ENCODE measurements at regions not wholly inside any gene's neighbourhood (a gene's known extent, or its start where the extent isn't known, plus 50 kb on each side); places are given as distances from the start of the nearest gene placed in this dataset.

DNA sequence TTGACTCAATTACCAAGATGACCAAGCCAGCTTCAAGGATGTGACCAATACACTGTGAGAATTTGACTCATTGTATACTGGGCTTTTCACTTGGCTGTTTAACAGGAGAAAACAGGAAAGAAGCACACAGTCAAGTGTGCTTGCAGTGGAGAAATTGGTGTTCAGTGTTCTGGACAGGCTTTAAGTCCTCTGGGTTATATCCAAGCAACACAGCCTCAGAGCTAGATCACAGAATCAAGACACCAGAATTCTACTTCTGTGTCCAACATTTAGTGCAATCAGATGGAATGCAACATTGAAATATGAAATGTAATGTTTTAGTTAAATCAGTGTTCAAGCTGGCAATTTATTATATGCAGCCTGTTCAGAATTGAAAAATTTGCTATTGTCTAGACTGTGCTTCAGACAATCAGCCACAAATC lies 694.4 kb downstream of the LTN1 start:
- H3K4me2 ChIP-seq (ENCODE audit: insufficient read depth, low read length): no peak overlapping the region
- no peak overlapping the region for H3K9ac ChIP-seq (ENCODE audit: low read depth, low read length)
- H3K36me3 ChIP-seq (ENCODE audit: insufficient read depth, low read length): no peaks in the 10 kb centered on the region
- ATAC-seq (ENCODE audit: insufficient read depth, low read depth): no peak
- no peaks in the 10 kb centered on the region for H3K79me2 ChIP-seq (ENCODE audit: insufficient read depth, low read length)
- TF ChIP-seq, protein P1, sequence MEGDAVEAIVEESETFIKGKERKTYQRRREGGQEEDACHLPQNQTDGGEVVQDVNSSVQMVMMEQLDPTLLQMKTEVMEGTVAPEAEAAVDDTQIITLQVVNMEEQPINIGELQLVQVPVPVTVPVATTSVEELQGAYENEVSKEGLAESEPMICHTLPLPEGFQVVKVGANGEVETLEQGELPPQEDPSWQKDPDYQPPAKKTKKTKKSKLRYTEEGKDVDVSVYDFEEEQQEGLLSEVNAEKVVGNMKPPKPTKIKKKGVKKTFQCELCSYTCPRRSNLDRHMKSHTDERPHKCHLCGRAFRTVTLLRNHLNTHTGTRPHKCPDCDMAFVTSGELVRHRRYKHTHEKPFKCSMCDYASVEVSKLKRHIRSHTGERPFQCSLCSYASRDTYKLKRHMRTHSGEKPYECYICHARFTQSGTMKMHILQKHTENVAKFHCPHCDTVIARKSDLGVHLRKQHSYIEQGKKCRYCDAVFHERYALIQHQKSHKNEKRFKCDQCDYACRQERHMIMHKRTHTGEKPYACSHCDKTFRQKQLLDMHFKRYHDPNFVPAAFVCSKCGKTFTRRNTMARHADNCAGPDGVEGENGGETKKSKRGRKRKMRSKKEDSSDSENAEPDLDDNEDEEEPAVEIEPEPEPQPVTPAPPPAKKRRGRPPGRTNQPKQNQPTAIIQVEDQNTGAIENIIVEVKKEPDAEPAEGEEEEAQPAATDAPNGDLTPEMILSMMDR (IDR thresholded peaks at IDR 0.05; ENCODE audit: borderline replicate concordance, extremely low read depth, low read length, poor library complexity, severe bottlenecking): no peak
- no peak for TF ChIP-seq EZH2 (IDR thresholded peaks at IDR 0.05; ENCODE audit: borderline replicate concordance, low read depth, low read length, severe bottlenecking)
- H3K27me3 ChIP-seq (ENCODE audit: insufficient read depth, low read length, poor library complexity): no peaks in the 10 kb centered on the region
- no peak overlapping the region for H2AFZ ChIP-seq (ENCODE audit: low read depth, low read length)
- DNase-seq: no peak
- H3K9me3 ChIP-seq (ENCODE audit: insufficient read depth, low read length, severe bottlenecking): no peaks in the 10 kb centered on the region
- no peak overlapping the region for H3K4me3 ChIP-seq (ENCODE audit: low read depth in 1 of 2, low read length in 2 of 2)
- H3K4me1 ChIP-seq (ENCODE audit: insufficient read depth, low read length): no peaks in the 10 kb centered on the region
- H3K27ac ChIP-seq (ENCODE audit: low read length): no peak overlapping the region
- H4K20me1 ChIP-seq (ENCODE audit: insufficient read depth, low read length): no peaks in the 10 kb centered on the region

DNA sequence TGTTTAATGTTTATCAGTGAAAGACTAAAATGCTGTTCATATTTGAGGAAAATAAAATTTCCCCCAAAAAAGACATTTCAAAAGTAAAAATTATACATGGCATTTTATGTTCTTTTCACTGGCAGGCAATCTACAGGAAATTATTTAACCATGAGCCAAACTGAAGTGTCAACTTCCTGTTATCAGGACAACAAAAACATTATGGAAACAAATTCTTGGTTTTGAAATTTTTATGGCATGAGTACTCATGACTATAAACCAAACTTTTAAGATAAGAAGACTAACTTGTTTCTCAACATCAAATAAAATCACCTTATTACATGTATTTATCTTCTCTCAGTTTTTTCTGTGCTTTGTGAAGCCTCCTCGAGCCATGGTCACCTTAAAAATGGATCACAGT lies 698.6 kb downstream of the LTN1 start:
- Histone ChIP-seq H3K4me2 (ENCODE audit: insufficient read depth, low read length) (no peak overlapping the region), H3K27ac (ENCODE audit: low read length) (no peak overlapping the region), H3K79me2 (ENCODE audit: insufficient read depth, low read length) (no peaks in the 10 kb centered on the region), H3K36me3 (ENCODE audit: insufficient read depth, low read length) (no peaks in the 10 kb centered on the region), H4K20me1 (ENCODE audit: insufficient read depth, low read length) (no peaks in the 10 kb centered on the region), H3K4me3 (ENCODE audit: low read depth in 1 of 2, low read length in 2 of 2) (no peak overlapping the region), H3K4me1 (ENCODE audit: insufficient read depth, low read length) (no peaks in the 10 kb centered on the region), H3K9me3 (ENCODE audit: insufficient read depth, low read length, severe bottlenecking) (peaks cover 2% of the 10 kb centered on the region), H2AFZ (ENCODE audit: low read depth, low read length) (no peak overlapping the region), H3K9ac (ENCODE audit: low read depth, low read length) (no peak overlapping the region), H3K27me3 (ENCODE audit: insufficient read depth, low read length, poor library complexity) (no peaks in the 10 kb centered on the region)
- TF ChIP-seq, protein P1 (IDR thresholded peaks at IDR 0.05; ENCODE audit: borderline replicate concordance, extremely low read depth, low read length, poor library complexity, severe bottlenecking): no peak
- no peak for TF ChIP-seq EZH2 (IDR thresholded peaks at IDR 0.05; ENCODE audit: borderline replicate concordance, low read depth, low read length, severe bottlenecking)
- DNase-seq: no peak
- no peak for ATAC-seq (ENCODE audit: insufficient read depth, low read depth)

DNA sequence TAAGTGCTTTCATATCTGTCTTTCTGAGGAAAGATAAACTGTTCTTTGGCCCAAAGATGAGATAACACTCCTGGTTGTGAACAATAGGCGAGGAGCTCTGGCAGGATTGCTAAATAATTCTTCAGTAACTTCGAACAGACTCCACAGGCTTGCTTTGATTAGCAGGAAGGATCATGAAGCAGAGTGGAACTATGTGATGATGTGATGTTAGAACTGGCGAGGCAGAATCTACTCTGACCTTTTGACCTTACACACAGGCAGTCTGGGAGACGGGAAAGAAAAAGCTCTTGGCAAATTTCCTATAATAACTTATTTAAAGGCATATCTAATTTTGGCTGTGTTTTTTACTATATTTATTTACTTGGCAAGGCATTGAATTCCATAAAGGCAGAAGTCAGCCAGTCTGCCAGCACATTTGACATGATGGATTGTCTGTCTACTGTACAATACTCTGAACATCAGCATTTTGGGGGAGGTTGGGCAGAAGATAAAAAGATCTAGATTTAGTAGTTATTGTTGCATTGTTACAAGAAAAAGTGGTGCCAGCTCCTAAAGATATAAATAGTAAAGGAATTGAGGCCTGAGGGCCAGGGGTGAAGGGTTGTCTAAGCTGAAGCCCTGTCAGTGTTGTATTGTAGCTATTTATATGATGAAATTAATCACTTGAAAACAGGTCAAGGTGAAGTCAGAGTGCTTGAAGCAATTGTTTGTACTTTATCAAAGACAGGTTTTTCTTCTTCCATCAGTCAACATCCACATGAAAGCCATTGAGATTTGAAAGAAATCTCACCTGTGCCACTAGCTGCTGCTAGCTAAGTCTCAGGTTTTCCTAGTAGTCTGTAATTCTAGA lies 708.8 kb downstream of the LTN1 start:
- Histone ChIP-seq H3K79me2 (ENCODE audit: insufficient read depth, low read length) (no peaks in the 10 kb centered on the region), H3K4me2 (ENCODE audit: insufficient read depth, low read length) (no peak overlapping the region), H3K9ac (ENCODE audit: low read depth, low read length) (no peak overlapping the region), H3K4me1 (ENCODE audit: insufficient read depth, low read length) (no peaks in the 10 kb centered on the region), H2AFZ (ENCODE audit: low read depth, low read length) (no peak overlapping the region), H3K9me3 (ENCODE audit: insufficient read depth, low read length, severe bottlenecking) (no peaks in the 10 kb centered on the region), H3K4me3 (ENCODE audit: low read depth in 1 of 2, low read length in 2 of 2) (no peak overlapping the region), H4K20me1 (ENCODE audit: insufficient read depth, low read length) (no peaks in the 10 kb centered on the region), H3K36me3 (ENCODE audit: insufficient read depth, low read length) (no peaks in the 10 kb centered on the region), H3K27me3 (ENCODE audit: insufficient read depth, low read length, poor library complexity) (no peaks in the 10 kb centered on the region), H3K27ac (ENCODE audit: low read length) (no peak overlapping the region)
- ATAC-seq (ENCODE audit: insufficient read depth, low read depth) (no peak), DNase-seq (no peak)
- no peak for TF ChIP-seq EZH2 (IDR thresholded peaks at IDR 0.05; ENCODE audit: borderline replicate concordance, low read depth, low read length, severe bottlenecking)
- TF ChIP-seq, protein P1 (IDR thresholded peaks at IDR 0.05; ENCODE audit: borderline replicate concordance, extremely low read depth, low read length, poor library complexity, severe bottlenecking): no peak
